Kidney (tissue), 13 donors: ENCODE measurements at regions not wholly inside any gene's neighbourhood (a gene's known extent, or its start where the extent isn't known, plus 50 kb on each side); places are given as distances from the start of the nearest gene placed in this dataset.

ENCODE experiments used
- DNase-seq, 5 donors: peaks; one replicate each; pipeline ENCODE4 v3.0.0-alpha.2; 2013 to 2020
- FAIRE-seq: peaks from 2 replicates; lab custom pipeline; 2012; peaks lifted over from hg19 to GRCh38; lab: Jason Lieb, UNC
- H3K27ac ChIP-seq, 2 donors: one replicate each; pipeline ENCODE4 v1.7.0; 2013; ENCODE audit warnings: low read depth in 2 of 2, low read length in 2 of 2, inconsistent platforms in 1 of 2
- H3K27me3 ChIP-seq: one replicate; pipeline ENCODE4 v1.7.1; 2013; ENCODE audit warnings: low read length, inconsistent platforms; ENCODE audit not compliant: control insufficient read depth, insufficient read depth
- H3K36me3 ChIP-seq, 3 donors: one replicate each; pipeline versions ENCODE4 v1.7.0 to v1.7.1; 2013; ENCODE audit warnings: low read length in 3 of 3, control low read depth in 1 of 3, inconsistent platforms in 1 of 3; ENCODE audit not compliant: insufficient read depth in 3 of 3, control insufficient read depth in 2 of 3
- H3K4me1 ChIP-seq, 3 donors: one replicate each; pipeline versions ENCODE4 v1.7.0 to v1.7.1; 2013; ENCODE audit warnings: low read length in 3 of 3, inconsistent platforms in 1 of 3, low read depth in 1 of 3; ENCODE audit not compliant: control insufficient read depth in 2 of 3, insufficient read depth in 2 of 3
- H3K4me3 ChIP-seq, 3 donors: one replicate each; pipeline versions ENCODE4 v1.7.0 to v1.8.1; 2013; ENCODE audit warnings: low read length in 3 of 3, control low read depth in 1 of 3, inconsistent platforms in 1 of 3
- H3K9ac ChIP-seq, 3 donors: one replicate each; pipeline versions ENCODE4 v1.7.0 to v1.7.1; 2013; ENCODE audit warnings: low read length in 3 of 3, control low read depth in 1 of 3, inconsistent platforms in 1 of 3
- H3K9me3 ChIP-seq, 3 donors: one replicate each; pipeline versions ENCODE4 v1.7.0 to v1.7.1; 2013; ENCODE audit warnings: low read length in 3 of 3, control low read depth in 1 of 3, inconsistent platforms in 1 of 3; ENCODE audit not compliant: control insufficient read depth in 2 of 3, insufficient read depth in 1 of 3
- intact Hi-C: fragments of 100-400 bp; cut with DNase I; formaldehyde crosslinking; loops from one replicate; pipeline ENCODE4 v1.11.1; 2022
- TF ChIP-seq, protein P1 (sequence below): IDR thresholded peaks from 3 replicates; pipeline ENCODE4 v1.5.1; 2012; ENCODE audit warnings: mild to moderate bottlenecking, moderate library complexity, borderline replicate concordance; ENCODE audit not compliant: insufficient read depth; ENCODE audit errors: extremely low read depth
- donor health status: control.
- donor health status: control.
- donor health status: control.
- donor health status: control.
- donor health status: control.
- donor health status: DM: yes; HTN: yes; CAD: no.
- donor health status: Normal renal cell carcinoma (clear cell type).

DNA sequence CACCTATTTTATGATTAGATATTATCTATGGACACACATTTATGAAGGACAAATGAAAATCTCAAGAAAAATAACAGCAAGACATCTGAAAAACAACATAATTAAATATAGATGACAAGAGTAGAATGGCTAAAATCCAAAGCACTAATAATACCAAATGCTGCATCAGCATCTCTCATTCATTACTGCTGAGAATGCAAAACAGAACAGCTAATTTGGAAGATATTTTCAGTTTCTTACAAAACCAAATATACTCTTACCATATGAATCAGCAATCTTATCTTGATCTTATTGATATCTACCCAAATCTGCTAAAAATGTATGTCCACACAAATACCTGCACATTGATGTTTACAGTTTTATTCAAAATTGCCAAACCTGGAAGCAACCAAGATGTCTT, 829.1 kb upstream of the MIR17HG start:
- intact Hi-C loops: no loop called here
- no peaks in the 10 kb centered on the region for H3K36me3 ChIP-seq
- no peak for FAIRE-seq
- DNase-seq: peak in 1 of 5 donors; percentile 2
- H3K27me3 ChIP-seq: no peaks in the 10 kb centered on the region
- no peak overlapping the region for H3K9ac ChIP-seq
- H3K4me1 ChIP-seq: no peaks in the 10 kb centered on the region
- H3K9me3 ChIP-seq: peaks cover 0 to 4% (median 4%) of the 10 kb centered on the region in 3 donors
- H3K27ac ChIP-seq: no peak overlapping the region
- TF ChIP-seq, protein P1, sequence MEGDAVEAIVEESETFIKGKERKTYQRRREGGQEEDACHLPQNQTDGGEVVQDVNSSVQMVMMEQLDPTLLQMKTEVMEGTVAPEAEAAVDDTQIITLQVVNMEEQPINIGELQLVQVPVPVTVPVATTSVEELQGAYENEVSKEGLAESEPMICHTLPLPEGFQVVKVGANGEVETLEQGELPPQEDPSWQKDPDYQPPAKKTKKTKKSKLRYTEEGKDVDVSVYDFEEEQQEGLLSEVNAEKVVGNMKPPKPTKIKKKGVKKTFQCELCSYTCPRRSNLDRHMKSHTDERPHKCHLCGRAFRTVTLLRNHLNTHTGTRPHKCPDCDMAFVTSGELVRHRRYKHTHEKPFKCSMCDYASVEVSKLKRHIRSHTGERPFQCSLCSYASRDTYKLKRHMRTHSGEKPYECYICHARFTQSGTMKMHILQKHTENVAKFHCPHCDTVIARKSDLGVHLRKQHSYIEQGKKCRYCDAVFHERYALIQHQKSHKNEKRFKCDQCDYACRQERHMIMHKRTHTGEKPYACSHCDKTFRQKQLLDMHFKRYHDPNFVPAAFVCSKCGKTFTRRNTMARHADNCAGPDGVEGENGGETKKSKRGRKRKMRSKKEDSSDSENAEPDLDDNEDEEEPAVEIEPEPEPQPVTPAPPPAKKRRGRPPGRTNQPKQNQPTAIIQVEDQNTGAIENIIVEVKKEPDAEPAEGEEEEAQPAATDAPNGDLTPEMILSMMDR: no peak
- H3K4me3 ChIP-seq: no peak overlapping the region

DNA sequence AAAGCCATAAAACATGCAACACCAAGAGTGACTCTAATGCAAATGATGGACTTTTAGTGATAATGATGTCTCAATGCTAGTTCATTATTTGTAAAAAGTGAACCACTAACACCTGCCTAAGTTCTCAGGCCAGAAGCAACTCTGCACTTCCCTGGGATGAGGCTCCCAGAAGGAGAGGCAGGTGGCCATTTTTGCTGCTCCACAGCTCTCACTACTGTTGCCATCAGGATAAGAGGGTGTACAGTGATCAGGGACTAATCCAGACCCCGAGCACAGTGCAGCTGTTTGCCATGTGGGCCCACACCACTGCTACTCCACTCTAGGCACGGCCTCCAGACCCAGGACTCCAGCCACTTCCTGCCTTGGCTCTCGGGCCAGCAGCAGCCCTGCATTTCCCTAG, 828.3 kb upstream of the MIR17HG start:
- Histone ChIP-seq H3K4me3 (no peak overlapping the region), H3K9me3 (peaks cover 0 to 4% (median 4%) of the 10 kb centered on the region in 3 donors), H3K9ac (no peak overlapping the region), H3K4me1 (no peaks in the 10 kb centered on the region), H3K27ac (no peak overlapping the region), H3K36me3 (no peaks in the 10 kb centered on the region), H3K27me3 (no peaks in the 10 kb centered on the region)
- FAIRE-seq (no peak), DNase-seq (no peak)
- intact Hi-C loops: no loop called here
- TF ChIP-seq, protein P1: no peak

DNA sequence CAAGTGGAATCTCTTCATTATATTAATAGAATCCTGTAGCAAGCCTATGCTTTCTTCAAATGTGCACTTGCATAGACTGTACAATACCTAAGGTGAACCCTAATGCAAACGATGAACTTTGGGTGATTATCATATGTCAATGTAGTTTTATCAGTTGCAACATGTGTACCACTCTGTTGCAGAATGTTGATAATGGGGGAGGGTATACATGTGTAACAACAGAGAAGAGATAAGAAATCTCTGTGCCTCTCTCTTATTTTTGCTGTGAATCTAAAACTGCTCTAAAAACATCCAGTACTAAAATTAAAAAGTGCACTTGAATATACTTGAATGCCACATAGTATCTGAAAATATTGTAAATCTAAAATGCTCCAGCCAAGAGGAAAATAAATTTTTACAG, 820.8 kb upstream of the MIR17HG start:
- intact Hi-C loops: no loop called here
- Histone ChIP-seq H3K27ac (no peak overlapping the region), H3K9ac (no peak overlapping the region), H3K9me3 (peaks cover 0 to 4% (median 4%) of the 10 kb centered on the region in 3 donors), H3K4me1 (no peaks in the 10 kb centered on the region), H3K36me3 (no peaks in the 10 kb centered on the region), H3K4me3 (no peak overlapping the region), H3K27me3 (no peaks in the 10 kb centered on the region)
- FAIRE-seq: no peak
- DNase-seq: no peak
- TF ChIP-seq, protein P1: no peak

DNA sequence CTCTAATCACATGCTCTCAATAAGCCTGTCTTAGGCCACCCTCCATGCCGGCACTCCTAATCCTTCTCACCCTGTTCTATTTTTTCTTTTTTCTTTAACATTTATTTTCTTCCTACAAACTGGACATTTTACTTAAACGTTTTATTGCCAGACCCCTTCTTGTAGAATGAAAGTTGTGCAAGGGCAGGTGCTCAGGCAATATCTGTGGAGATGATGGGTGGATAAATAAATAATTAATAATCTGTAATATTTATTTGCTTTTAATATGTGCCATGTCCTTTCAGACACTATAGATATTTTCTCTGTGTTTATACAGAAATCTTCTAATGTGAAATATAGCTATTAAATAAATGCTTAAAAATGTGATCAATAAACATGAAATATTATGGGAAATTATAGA, 815.7 kb upstream of the MIR17HG start:
- TF ChIP-seq, protein P1: no peak
- Histone ChIP-seq H3K27me3 (no peaks in the 10 kb centered on the region), H3K9me3 (no peaks in the 10 kb centered on the region), H3K27ac (no peak overlapping the region), H3K36me3 (no peaks in the 10 kb centered on the region), H3K4me3 (no peak overlapping the region), H3K9ac (no peak overlapping the region), H3K4me1 (no peaks in the 10 kb centered on the region)
- DNase-seq (no peak), FAIRE-seq (no peak)
- intact Hi-C loops: no loop called here
